ENCODE measurements at regions not wholly inside any gene's neighbourhood (a gene's known extent, or its start where the extent isn't known, plus 50 kb on each side); places are given as distances from the start of the nearest gene placed in this dataset.

GRCh38 chr17:72333570-72333969 lies 212.8 kb downstream of the SOX9 start:
- TF ChIP-seq CTCF (IDR thresholded peaks at IDR 0.05) (no peak), POLR2A (IDR thresholded peaks at IDR 0.05) (no peak)
- H3K27me3 ChIP-seq: peaks cover 0 to 21% (median 0%) of the 10 kb centered on the region in 9 donors
- WGBS, 4 donors: 55 to 61% (median 61%) methylated on average over 2 of the region's 2 CpGs
- peaks cover 0 to 7% (median 5%) of the 10 kb centered on the region in 12 donors for H3K4me1 ChIP-seq
- H3K27ac ChIP-seq: no peak overlapping the region
- no peak overlapping the region for H3K4me3 ChIP-seq
- no peak for DNase-seq
- no peaks in the 10 kb centered on the region for H3K9me3 ChIP-seq
- no peaks in the 10 kb centered on the region for H3K36me3 ChIP-seq
- intact Hi-C loops (cut with DNase I): no loop called here
- ATAC-seq: no peak

DNA sequence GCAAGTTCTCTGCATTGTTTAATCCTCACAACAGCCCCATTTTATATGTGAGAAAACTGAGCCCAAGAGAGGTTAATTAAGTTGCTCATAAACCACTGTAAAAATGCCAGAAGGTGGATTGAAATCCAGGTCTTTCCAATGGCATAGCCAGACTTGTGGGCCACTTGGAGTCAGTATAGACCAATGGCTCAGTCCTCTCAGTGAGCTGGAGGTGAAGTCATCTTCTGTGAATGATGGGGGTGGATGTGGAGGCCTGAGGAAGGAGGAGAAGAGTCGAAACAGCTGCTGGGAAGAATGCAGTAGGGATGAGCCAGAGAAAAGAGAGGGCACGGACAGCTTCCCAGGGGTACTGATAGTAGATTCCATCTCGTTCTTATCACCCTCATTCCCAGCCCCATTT lies 213.4 kb downstream of the SOX9 start:
- H3K27me3 ChIP-seq: peaks cover 0 to 21% (median 0%) of the 10 kb centered on the region in 9 donors
- ATAC-seq: peak in 3 of 4 donors; percentile 39 to 69 (median 43)

DNA sequence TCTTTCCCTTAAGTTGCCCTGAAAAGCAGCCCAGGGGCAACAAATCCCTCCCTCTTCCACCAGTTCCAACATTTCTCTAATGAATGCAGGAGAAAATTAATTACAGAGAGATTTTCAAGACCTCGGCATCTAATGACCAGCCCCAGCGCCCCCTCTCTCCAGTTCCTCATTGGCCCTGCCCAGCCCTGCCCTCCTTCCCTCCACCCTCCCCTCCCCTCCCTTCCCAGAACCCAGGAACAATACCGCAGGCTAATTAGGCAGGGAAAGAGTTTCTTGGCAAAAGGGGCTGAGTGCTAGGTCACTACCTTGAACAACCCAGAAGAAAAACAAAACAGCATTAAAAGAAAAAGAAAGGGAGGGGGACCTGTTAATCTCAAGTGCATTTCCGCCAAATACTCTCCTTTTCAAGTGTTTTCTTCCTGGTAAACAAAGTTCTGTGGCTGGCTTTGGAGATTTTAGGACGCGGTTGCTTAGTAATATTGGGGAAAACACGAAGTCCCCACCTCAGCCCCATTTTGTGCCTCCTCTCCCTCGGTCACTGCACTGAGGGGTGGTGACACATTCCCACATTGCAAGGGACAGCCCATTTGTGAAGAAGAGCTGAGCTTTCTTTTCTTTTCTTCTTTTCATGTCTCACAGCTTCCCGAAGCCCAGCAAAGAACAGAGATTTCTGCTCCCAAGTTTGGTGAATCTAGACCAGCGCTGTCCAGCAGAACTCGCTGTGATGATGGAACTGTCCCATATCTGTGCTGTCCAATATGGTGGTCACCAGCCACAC lies 215.4 kb downstream of the SOX9 start:
- no peaks in the 10 kb centered on the region for H3K9me3 ChIP-seq
- no peak for ATAC-seq
- no peaks in the 10 kb centered on the region for H3K36me3 ChIP-seq
- H3K27me3 ChIP-seq: peaks cover 0 to 21% (median 0%) of the 10 kb centered on the region in 9 donors
- WGBS, 4 donors: 68 to 75% (median 72%) methylated on average over 11 of the region's 11 CpGs
- TF ChIP-seq CTCF (IDR thresholded peaks at IDR 0.05): no peak
- no peak for TF ChIP-seq POLR2A (IDR thresholded peaks at IDR 0.05)
- no peak overlapping the region for H3K4me3 ChIP-seq
- DNase-seq: no peak
- H3K27ac ChIP-seq: no peak overlapping the region
- H3K4me1 ChIP-seq: peaks cover 0 to 19% (median 9%) of the 10 kb centered on the region in 12 donors
- intact Hi-C loops (cut with DNase I): no loop called here

More for the DNA sequence above, 213.4 kb downstream of the SOX9 start:
- Histone ChIP-seq H3K27ac (no peak overlapping the region), H3K36me3 (no peaks in the 10 kb centered on the region), H3K9me3 (no peaks in the 10 kb centered on the region), H3K4me1 (peaks cover 0 to 13% (median 9%) of the 10 kb centered on the region in 12 donors), H3K4me3 (no peak overlapping the region)
- intact Hi-C loops (cut with DNase I): no loop called here
- TF ChIP-seq CTCF (IDR thresholded peaks at IDR 0.05) (peak in 1 of 12 donors; percentile 6), POLR2A (IDR thresholded peaks at IDR 0.05) (no peak)
- no peak for DNase-seq
- 38 to 56% (median 51%) methylated on average over 3 of the region's 3 CpGs for WGBS, 4 donors

- no peak for DNase-seq
- no peak for ATAC-seq
- 88 to 100% (median 97%) methylated on average over 1 of the region's 1 CpG for WGBS, 4 donors
- intact Hi-C loops (cut with DNase I): no loop called here
- H3K9me3 ChIP-seq: no peaks in the 10 kb centered on the region
- H3K4me3 ChIP-seq: no peak overlapping the region
- no peaks in the 10 kb centered on the region for H3K36me3 ChIP-seq
- no peak overlapping the region for H3K27ac ChIP-seq
- H3K4me1 ChIP-seq: peaks cover 0 to 19% (median 10%) of the 10 kb centered on the region in 12 donors
- H3K27me3 ChIP-seq: peaks cover 0 to 21% (median 0%) of the 10 kb centered on the region in 9 donors
- no peak for TF ChIP-seq POLR2A (IDR thresholded peaks at IDR 0.05)
Observed at GRCh38 chr17:72336804-72337070, 215.9 kb downstream of the SOX9 start.

All from heart left ventricle (tissue), 16 donors.